ENCODE measurements at regions not wholly inside any gene's neighbourhood (a gene's known extent, or its start where the extent isn't known, plus 50 kb on each side); places are given as distances from the start of the nearest gene placed in this dataset.

GRCh38 chr10:125343118-125343925, 183.0 kb upstream of the CTBP2 start:
- H3K4ac ChIP-seq (ENCODE audit: low read depth, low read length) = no peak overlapping the region
- H2BK5ac ChIP-seq (ENCODE audit: low read depth, low read length, poor library complexity) = no peak overlapping the region
- no peaks in the 10 kb centered on the region for H3K79me2 ChIP-seq (ENCODE audit: control insufficient read depth, insufficient read depth, low read length, poor library complexity)
- peak; percentile 24 to 69 for DNase-seq
- H3K9me3 ChIP-seq (ENCODE audit: insufficient read depth, low read depth, low read length) = no peaks in the 10 kb centered on the region
- no peak overlapping the region for H2BK120ac ChIP-seq (ENCODE audit: insufficient read depth, low read length, poor library complexity)
- no CpG with 5 or more reads among the region's 10 CpGs for WGBS (ENCODE audit: extremely low coverage, insufficient coverage, insufficient read length)
- H4K91ac ChIP-seq (ENCODE audit: low read depth, low read length) = no peak overlapping the region
- no peaks in the 10 kb centered on the region for H3K79me1 ChIP-seq (ENCODE audit: low read length)
- H4K12ac ChIP-seq (ENCODE audit: low read depth, low read length) = no peak overlapping the region
- H3K14ac ChIP-seq (ENCODE audit: low read length) = no peak overlapping the region
- no peaks in the 10 kb centered on the region for H3K4me1 ChIP-seq (ENCODE audit: control insufficient read depth in 1 of 2, insufficient read depth in 2 of 2, low read length in 2 of 2)
- H3K4me2 ChIP-seq (ENCODE audit: low read length) = no peak overlapping the region
- H4K8ac ChIP-seq (ENCODE audit: low read depth, low read length) = no peak overlapping the region
- no peak overlapping the region for H3K27ac ChIP-seq (ENCODE audit: low read depth, low read length)
- no peaks in the 10 kb centered on the region for H3K27me3 ChIP-seq (ENCODE audit: insufficient read depth, low read length)
- H3K18ac ChIP-seq (ENCODE audit: low read length) = no peak overlapping the region
- no peak overlapping the region for H2BK12ac ChIP-seq (ENCODE audit: low read length)
- H3K23ac ChIP-seq (ENCODE audit: low read length) = no peak overlapping the region
- no peak overlapping the region for H3K9ac ChIP-seq (ENCODE audit: low read length)
- no peak overlapping the region for H3K4me3 ChIP-seq (ENCODE audit: low read depth, low read length)
- H3K36me3 ChIP-seq (ENCODE audit: control insufficient read depth in 1 of 2, insufficient read depth in 2 of 2, low read length in 2 of 2) = no peaks in the 10 kb centered on the region
- no peak overlapping the region for H2AK5ac ChIP-seq (ENCODE audit: low read length)
- H2AFZ ChIP-seq (ENCODE audit: insufficient read depth, low read length, poor library complexity) = no peak overlapping the region

GRCh38 chr10:125341611-125342010, 181.2 kb upstream of the CTBP2 start:
- H3K4ac ChIP-seq (ENCODE audit: low read depth, low read length) = no peak overlapping the region
- no peak overlapping the region for H4K8ac ChIP-seq (ENCODE audit: low read depth, low read length)
- DNase-seq = no peak
- H3K27ac ChIP-seq (ENCODE audit: low read depth, low read length) = no peak overlapping the region
- no peak overlapping the region for H3K4me3 ChIP-seq (ENCODE audit: low read depth, low read length)
- H3K9me3 ChIP-seq (ENCODE audit: insufficient read depth, low read depth, low read length) = no peaks in the 10 kb centered on the region
- H4K12ac ChIP-seq (ENCODE audit: low read depth, low read length) = no peak overlapping the region
- no peak overlapping the region for H3K4me2 ChIP-seq (ENCODE audit: low read length)
- no peak overlapping the region for H2AFZ ChIP-seq (ENCODE audit: insufficient read depth, low read length, poor library complexity)
- no peak overlapping the region for H3K23ac ChIP-seq (ENCODE audit: low read length)
- H3K9ac ChIP-seq (ENCODE audit: low read length) = no peak overlapping the region
- no peaks in the 10 kb centered on the region for H3K27me3 ChIP-seq (ENCODE audit: insufficient read depth, low read length)
- no peak overlapping the region for H2BK12ac ChIP-seq (ENCODE audit: low read length)
- no peak overlapping the region for H2BK120ac ChIP-seq (ENCODE audit: insufficient read depth, low read length, poor library complexity)
- no peak overlapping the region for H3K18ac ChIP-seq (ENCODE audit: low read length)
- no peaks in the 10 kb centered on the region for H3K79me1 ChIP-seq (ENCODE audit: low read length)
- no peaks in the 10 kb centered on the region for H3K36me3 ChIP-seq (ENCODE audit: control insufficient read depth in 1 of 2, insufficient read depth in 2 of 2, low read length in 2 of 2)
- WGBS (ENCODE audit: extremely low coverage, insufficient coverage, insufficient read length) = no CpG with 5 or more reads among the region's 5 CpGs
- no peak overlapping the region for H3K14ac ChIP-seq (ENCODE audit: low read length)
- H2AK5ac ChIP-seq (ENCODE audit: low read length) = no peak overlapping the region
- no peaks in the 10 kb centered on the region for H3K79me2 ChIP-seq (ENCODE audit: control insufficient read depth, insufficient read depth, low read length, poor library complexity)
- no peaks in the 10 kb centered on the region for H3K4me1 ChIP-seq (ENCODE audit: control insufficient read depth in 1 of 2, insufficient read depth in 2 of 2, low read length in 2 of 2)
- H4K91ac ChIP-seq (ENCODE audit: low read depth, low read length) = no peak overlapping the region
- no peak overlapping the region for H2BK5ac ChIP-seq (ENCODE audit: low read depth, low read length, poor library complexity)

DNA sequence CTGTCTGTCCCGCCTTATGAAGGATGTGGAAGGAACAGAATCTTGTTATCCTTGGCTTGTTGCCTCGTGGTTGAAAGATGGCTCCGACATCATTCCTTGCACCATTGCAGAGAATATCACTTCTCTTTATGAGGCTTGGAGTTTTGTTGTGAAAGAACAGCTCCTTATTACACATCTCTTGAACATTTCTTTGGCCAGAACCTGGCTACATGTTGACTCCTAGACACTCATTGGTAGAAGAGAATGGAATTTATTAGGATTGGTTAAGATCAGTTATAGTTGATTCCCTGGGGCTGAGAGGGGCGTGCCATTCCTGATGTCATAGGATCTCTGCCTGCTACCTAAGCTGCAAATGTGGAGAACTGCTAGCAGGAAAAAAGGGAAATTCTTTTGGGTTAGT, 180.5 kb upstream of the CTBP2 start:
- WGBS (ENCODE audit: extremely low coverage, insufficient coverage, insufficient read length) = no CpG with 5 or more reads among the region's 4 CpGs
- H4K8ac ChIP-seq (ENCODE audit: low read depth, low read length) = no peak overlapping the region

DNA sequence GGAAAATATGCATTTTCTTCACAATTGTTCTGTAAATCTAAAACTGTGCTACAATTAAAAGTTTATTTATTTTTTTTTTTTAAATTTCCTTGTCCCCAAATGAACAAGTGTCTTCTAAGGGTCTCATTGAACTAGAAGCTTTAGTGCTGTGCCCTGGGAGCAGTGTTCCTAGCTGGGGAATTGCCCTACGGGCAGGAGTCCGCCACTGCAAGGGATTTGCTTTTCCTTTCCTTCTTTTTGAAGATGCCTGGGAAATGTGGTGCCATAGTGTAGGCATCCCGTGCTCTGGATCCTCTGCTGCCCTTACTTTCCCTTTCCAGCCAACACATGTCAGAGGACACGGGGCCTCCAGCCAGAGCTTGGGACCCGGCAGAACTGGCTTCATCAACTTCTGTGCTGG, 177.1 kb upstream of the CTBP2 start:
- Histone ChIP-seq H3K79me2 (ENCODE audit: control insufficient read depth, insufficient read depth, low read length, poor library complexity) (no peaks in the 10 kb centered on the region), H4K91ac (ENCODE audit: low read depth, low read length) (no peak overlapping the region), H3K27ac (ENCODE audit: low read depth, low read length) (no peak overlapping the region), H4K8ac (ENCODE audit: low read depth, low read length) (no peak overlapping the region), H2BK5ac (ENCODE audit: low read depth, low read length, poor library complexity) (no peak overlapping the region), H3K4ac (ENCODE audit: low read depth, low read length) (no peak overlapping the region), H3K18ac (ENCODE audit: low read length) (no peak overlapping the region), H3K9me3 (ENCODE audit: insufficient read depth, low read depth, low read length) (no peaks in the 10 kb centered on the region), H3K14ac (ENCODE audit: low read length) (no peak overlapping the region), H2AFZ (ENCODE audit: insufficient read depth, low read length, poor library complexity) (no peak overlapping the region), H3K36me3 (ENCODE audit: control insufficient read depth in 1 of 2, insufficient read depth in 2 of 2, low read length in 2 of 2) (no peaks in the 10 kb centered on the region), H3K23ac (ENCODE audit: low read length) (no peak overlapping the region), H3K27me3 (ENCODE audit: insufficient read depth, low read length) (no peaks in the 10 kb centered on the region), H3K79me1 (ENCODE audit: low read length) (no peaks in the 10 kb centered on the region), H2BK120ac (ENCODE audit: insufficient read depth, low read length, poor library complexity) (no peak overlapping the region), H3K4me2 (ENCODE audit: low read length) (no peak overlapping the region), H3K4me1 (ENCODE audit: control insufficient read depth in 1 of 2, insufficient read depth in 2 of 2, low read length in 2 of 2) (no peaks in the 10 kb centered on the region), H3K9ac (ENCODE audit: low read length) (no peak overlapping the region), H2BK12ac (ENCODE audit: low read length) (no peak overlapping the region), H4K12ac (ENCODE audit: low read depth, low read length) (no peak overlapping the region), H2AK5ac (ENCODE audit: low read length) (no peak overlapping the region), H3K4me3 (ENCODE audit: low read depth, low read length) (no peak overlapping the region)
- DNase-seq = no peak
- WGBS (ENCODE audit: extremely low coverage, insufficient coverage, insufficient read length) = no CpG with 5 or more reads among the region's 5 CpGs

More for the DNA sequence above, 180.5 kb upstream of the CTBP2 start:
- H2BK12ac ChIP-seq (ENCODE audit: low read length) = no peak overlapping the region
- no peak overlapping the region for H4K91ac ChIP-seq (ENCODE audit: low read depth, low read length)
- no peak overlapping the region for H3K9ac ChIP-seq (ENCODE audit: low read length)
- H3K4me2 ChIP-seq (ENCODE audit: low read length) = no peak overlapping the region
- no peak overlapping the region for H2BK120ac ChIP-seq (ENCODE audit: insufficient read depth, low read length, poor library complexity)
- no peaks in the 10 kb centered on the region for H3K79me1 ChIP-seq (ENCODE audit: low read length)
- H3K23ac ChIP-seq (ENCODE audit: low read length) = no peak overlapping the region
- H3K79me2 ChIP-seq (ENCODE audit: control insufficient read depth, insufficient read depth, low read length, poor library complexity) = no peaks in the 10 kb centered on the region
- H3K14ac ChIP-seq (ENCODE audit: low read length) = no peak overlapping the region
- H2AK5ac ChIP-seq (ENCODE audit: low read length) = no peak overlapping the region
- H3K36me3 ChIP-seq (ENCODE audit: control insufficient read depth in 1 of 2, insufficient read depth in 2 of 2, low read length in 2 of 2) = no peaks in the 10 kb centered on the region
- H3K27ac ChIP-seq (ENCODE audit: low read depth, low read length) = no peak overlapping the region
- H3K4me3 ChIP-seq (ENCODE audit: low read depth, low read length) = no peak overlapping the region
- DNase-seq = no peak
- no peak overlapping the region for H2BK5ac ChIP-seq (ENCODE audit: low read depth, low read length, poor library complexity)
- H3K4me1 ChIP-seq (ENCODE audit: control insufficient read depth in 1 of 2, insufficient read depth in 2 of 2, low read length in 2 of 2) = no peaks in the 10 kb centered on the region
- H3K9me3 ChIP-seq (ENCODE audit: insufficient read depth, low read depth, low read length) = no peaks in the 10 kb centered on the region
- no peak overlapping the region for H2AFZ ChIP-seq (ENCODE audit: insufficient read depth, low read length, poor library complexity)
- no peak overlapping the region for H4K12ac ChIP-seq (ENCODE audit: low read depth, low read length)
- no peaks in the 10 kb centered on the region for H3K27me3 ChIP-seq (ENCODE audit: insufficient read depth, low read length)
- H3K4ac ChIP-seq (ENCODE audit: low read depth, low read length) = no peak overlapping the region
- no peak overlapping the region for H3K18ac ChIP-seq (ENCODE audit: low read length)
